HUES48 (cell line): ENCODE measurements at regions not wholly inside any gene's neighbourhood (a gene's known extent, or its start where the extent isn't known, plus 50 kb on each side); places are given as distances from the start of the nearest gene placed in this dataset.

Experiments used
- H3K27ac ChIP-seq: one replicate; pipeline ENCODE4 v1.7.0; 2013; ENCODE audit warnings: low read depth, low read length, inconsistent platforms
- H3K27me3 ChIP-seq: 2 replicates; pipeline ENCODE4 v1.6.1; 2013; ENCODE audit warnings: mild to moderate bottlenecking, low read length; ENCODE audit not compliant: control insufficient read depth, insufficient read depth
- H3K36me3 ChIP-seq: 2 replicates; pipeline ENCODE4 v1.6.1; 2013; ENCODE audit warnings: low read length; ENCODE audit not compliant: control insufficient read depth, insufficient read depth
- H3K4me1 ChIP-seq: 2 replicates; pipeline ENCODE4 v1.6.1; 2013; ENCODE audit warnings: mild to moderate bottlenecking, low read length; ENCODE audit not compliant: control insufficient read depth, insufficient read depth
- H3K4me3 ChIP-seq: 2 replicates; pipeline ENCODE4 v1.5.1; 2013; ENCODE audit warnings: mild to moderate bottlenecking, low read depth, low read length
- H3K9ac ChIP-seq: 2 replicates; pipeline ENCODE4 v1.6.1; 2013; ENCODE audit warnings: mild to moderate bottlenecking, low read depth, low read length, moderate library complexity
- H3K9me3 ChIP-seq: 2 replicates; pipeline ENCODE4 v1.6.1; 2013; ENCODE audit warnings: low read length; ENCODE audit not compliant: control insufficient read depth, insufficient read depth

- Histone ChIP-seq H3K9ac (no peak overlapping the region), H3K4me3 (no peak overlapping the region), H3K36me3 (no peaks in the 10 kb centered on the region)
These were observed 104.2 kb upstream of the TET2 start for GRCh38 chr4:105042451-105042850.

GRCh38 chr4:105050896-105051295 is 95.8 kb upstream of the TET2 start:
- Histone ChIP-seq H3K4me3 (no peak overlapping the region), H3K9me3 (no peaks in the 10 kb centered on the region), H3K9ac (no peak overlapping the region)

More at GRCh38 chr4:105042451-105042850, 104.2 kb upstream of the TET2 start:
- Histone ChIP-seq H3K4me1 (no peaks in the 10 kb centered on the region), H3K27me3 (no peaks in the 10 kb centered on the region), H3K27ac (no peak overlapping the region), H3K9me3 (no peaks in the 10 kb centered on the region)

DNA sequence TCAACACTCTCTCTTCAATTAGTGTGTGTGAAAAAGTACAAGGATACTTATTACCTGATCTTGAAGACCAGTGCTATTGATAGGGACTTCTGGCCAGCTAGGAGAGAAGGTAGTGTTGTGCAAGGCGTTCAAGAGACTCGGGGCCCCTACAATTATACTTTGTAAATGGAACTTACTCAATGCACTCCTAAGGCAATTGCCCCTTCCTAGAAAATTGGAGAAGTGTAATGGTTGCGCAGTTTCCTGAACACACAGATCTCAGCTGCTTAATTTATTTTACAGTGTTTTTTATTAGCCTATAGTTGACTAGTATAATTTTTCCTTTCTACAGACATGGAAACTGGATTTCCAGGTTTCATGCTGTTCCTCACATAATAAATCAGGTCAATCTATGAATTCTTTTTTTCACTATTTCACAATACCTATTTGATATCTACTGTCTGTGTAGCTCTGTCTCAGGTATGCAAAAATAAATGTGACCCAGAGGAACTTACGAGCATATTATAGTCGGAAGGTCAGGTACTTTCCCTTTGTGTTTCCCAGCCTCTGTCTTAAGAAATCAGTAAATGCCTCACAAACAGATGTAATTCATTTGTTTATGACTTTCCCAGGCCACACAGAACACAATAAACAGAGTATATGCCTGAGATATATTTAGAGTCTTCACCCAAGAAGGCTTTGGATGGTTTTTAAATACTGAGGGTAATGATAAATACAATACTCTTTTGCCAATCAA is 89.1 kb upstream of the TET2 start:
- Histone ChIP-seq H3K9ac (no peak overlapping the region), H3K4me3 (no peak overlapping the region), H3K27me3 (no peaks in the 10 kb centered on the region), H3K27ac (no peak overlapping the region), H3K36me3 (no peaks in the 10 kb centered on the region), H3K9me3 (no peaks in the 10 kb centered on the region), H3K4me1 (peaks cover 17% of the 10 kb centered on the region)

More at GRCh38 chr4:105050896-105051295, 95.8 kb upstream of the TET2 start:
- Histone ChIP-seq H3K36me3 (no peaks in the 10 kb centered on the region), H3K27me3 (no peaks in the 10 kb centered on the region), H3K27ac (no peak overlapping the region), H3K4me1 (no peaks in the 10 kb centered on the region)

DNA sequence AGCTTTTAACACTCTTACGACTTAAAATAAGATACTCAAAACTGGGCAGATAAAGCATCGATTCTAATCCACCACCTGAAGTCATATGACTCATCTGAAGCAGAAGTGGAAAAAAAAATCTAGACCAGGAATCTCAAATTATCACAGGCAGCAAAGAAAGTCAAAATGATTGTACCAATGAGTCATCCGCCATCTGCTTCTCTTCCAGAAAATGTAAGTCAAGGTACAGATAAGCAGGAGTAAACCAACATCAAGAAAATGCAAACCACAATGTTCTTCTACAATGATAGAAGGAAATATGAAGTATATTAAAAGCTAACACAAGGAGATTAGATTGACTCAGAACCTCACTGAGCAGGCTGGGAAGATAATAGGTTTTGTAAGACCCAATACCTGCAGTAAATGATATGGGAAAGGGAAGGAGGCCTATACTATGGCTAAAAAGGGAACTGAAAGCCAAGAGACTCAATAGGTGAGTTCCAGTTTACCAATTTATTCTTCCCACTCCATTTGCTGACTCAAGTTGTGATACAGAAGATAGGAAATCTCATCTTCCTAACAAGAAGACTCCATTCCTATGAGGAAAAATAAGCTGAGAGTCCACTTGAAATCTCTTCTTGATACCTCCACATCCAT is 88.4 kb upstream of the TET2 start:
- Histone ChIP-seq H3K9me3 (no peaks in the 10 kb centered on the region), H3K4me1 (peaks cover 17% of the 10 kb centered on the region), H3K4me3 (no peak overlapping the region), H3K36me3 (no peaks in the 10 kb centered on the region), H3K27me3 (no peaks in the 10 kb centered on the region), H3K9ac (no peak overlapping the region), H3K27ac (no peak overlapping the region)

DNA sequence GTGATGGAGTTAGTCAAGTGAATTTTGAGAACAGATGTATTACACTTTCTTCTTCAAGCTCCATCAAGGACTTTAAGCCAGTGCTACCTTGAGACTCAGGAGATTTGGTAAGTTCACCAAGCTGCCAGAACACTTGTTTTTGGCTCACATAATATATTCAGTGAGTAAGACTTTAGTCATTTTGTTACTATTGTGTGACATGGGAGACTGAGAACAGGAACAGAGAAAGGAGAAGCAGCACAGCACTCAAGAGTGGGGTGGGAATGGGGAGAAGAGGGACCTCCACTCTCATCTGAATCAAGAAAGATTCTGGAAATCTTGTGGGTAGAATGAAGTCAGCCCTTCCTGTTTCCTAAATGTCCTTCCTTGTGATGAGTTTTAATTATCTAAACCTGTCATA is 87.3 kb upstream of the TET2 start:
- Histone ChIP-seq H3K9me3 (no peaks in the 10 kb centered on the region), H3K4me1 (peaks cover 17% of the 10 kb centered on the region), H3K9ac (no peak overlapping the region), H3K27me3 (no peaks in the 10 kb centered on the region), H3K27ac (no peak overlapping the region), H3K36me3 (no peaks in the 10 kb centered on the region), H3K4me3 (no peak overlapping the region)

DNA sequence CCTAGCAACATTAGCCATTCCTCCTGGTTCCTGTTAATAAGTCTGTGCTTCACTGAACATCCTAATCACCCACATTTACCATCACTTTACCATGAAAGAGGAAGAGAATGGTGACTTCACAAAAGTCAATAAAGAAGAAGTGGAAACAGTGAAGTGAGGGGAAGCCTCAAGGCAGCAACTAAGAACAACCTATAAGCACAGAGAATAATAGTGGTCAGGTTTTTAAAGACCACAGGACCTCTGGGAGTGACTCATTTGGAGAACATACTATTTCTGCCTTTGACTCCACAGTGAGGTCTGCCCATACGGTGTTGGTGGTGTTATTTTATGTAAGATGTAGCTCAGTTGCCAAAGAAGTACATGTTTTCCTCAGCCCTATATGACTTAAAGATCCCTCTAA is 86.0 kb upstream of the TET2 start:
- H3K9ac ChIP-seq = no peak overlapping the region

GRCh38 chr4:105061136-105061696 is 85.5 kb upstream of the TET2 start:
- no peaks in the 10 kb centered on the region for H3K27me3 ChIP-seq
- no peak overlapping the region for H3K27ac ChIP-seq
- no peak overlapping the region for H3K9ac ChIP-seq

More for the DNA sequence above, 86.0 kb upstream of the TET2 start:
- Histone ChIP-seq H3K27ac (no peak overlapping the region), H3K4me1 (peaks cover 17% of the 10 kb centered on the region), H3K27me3 (no peaks in the 10 kb centered on the region), H3K36me3 (no peaks in the 10 kb centered on the region), H3K9me3 (no peaks in the 10 kb centered on the region), H3K4me3 (no peak overlapping the region)

GRCh38 chr4:105061731-105062130 is 84.9 kb upstream of the TET2 start:
- no peak overlapping the region for H3K27ac ChIP-seq
- no peak overlapping the region for H3K9ac ChIP-seq

More at GRCh38 chr4:105061136-105061696, 85.5 kb upstream of the TET2 start:
- Histone ChIP-seq H3K4me1 (peaks cover 17% of the 10 kb centered on the region), H3K9me3 (no peaks in the 10 kb centered on the region), H3K36me3 (no peaks in the 10 kb centered on the region), H3K4me3 (no peak overlapping the region)

GRCh38 chr4:105066401-105066800 is 80.3 kb upstream of the TET2 start:
- Histone ChIP-seq H3K4me3 (no peak overlapping the region), H3K4me1 (peaks cover 6% of the 10 kb centered on the region), H3K27me3 (no peaks in the 10 kb centered on the region), H3K27ac (no peak overlapping the region), H3K9ac (no peak overlapping the region), H3K36me3 (no peaks in the 10 kb centered on the region), H3K9me3 (no peaks in the 10 kb centered on the region)

More at GRCh38 chr4:105061731-105062130, 84.9 kb upstream of the TET2 start:
- no peaks in the 10 kb centered on the region for H3K27me3 ChIP-seq
- H3K36me3 ChIP-seq = no peaks in the 10 kb centered on the region
- H3K4me1 ChIP-seq = peaks cover 17% of the 10 kb centered on the region
- no peaks in the 10 kb centered on the region for H3K9me3 ChIP-seq
- H3K4me3 ChIP-seq = no peak overlapping the region

GRCh38 chr4:105067431-105067830 is 79.2 kb upstream of the TET2 start:
- H3K36me3 ChIP-seq = no peaks in the 10 kb centered on the region
- H3K9me3 ChIP-seq = no peaks in the 10 kb centered on the region
- H3K4me1 ChIP-seq = no peaks in the 10 kb centered on the region
- no peaks in the 10 kb centered on the region for H3K27me3 ChIP-seq
- no peak overlapping the region for H3K27ac ChIP-seq
- no peak overlapping the region for H3K4me3 ChIP-seq
- H3K9ac ChIP-seq = no peak overlapping the region

DNA sequence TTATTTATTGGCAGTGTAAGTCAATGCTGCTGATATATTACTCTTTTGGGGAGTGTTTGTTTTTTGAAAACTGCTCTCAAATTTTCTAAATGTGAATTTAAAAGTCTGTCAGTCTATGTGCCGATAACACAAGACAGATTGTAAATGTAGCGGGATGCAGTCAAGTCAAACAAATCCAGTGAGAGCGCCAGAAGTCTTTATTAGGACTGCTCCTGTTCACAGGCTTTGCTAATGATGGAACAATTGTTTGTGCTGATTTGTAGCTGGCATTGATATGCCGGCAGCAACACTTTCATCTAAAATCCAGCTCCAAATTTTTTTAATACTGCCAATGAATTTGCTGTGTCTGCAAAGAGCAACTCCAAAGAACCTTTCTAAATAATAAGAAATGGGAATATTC is 78.7 kb upstream of the TET2 start:
- H3K27ac ChIP-seq = no peak overlapping the region
- H3K27me3 ChIP-seq = no peaks in the 10 kb centered on the region
- no peak overlapping the region for H3K9ac ChIP-seq
- no peaks in the 10 kb centered on the region for H3K4me1 ChIP-seq
- no peaks in the 10 kb centered on the region for H3K9me3 ChIP-seq
- H3K36me3 ChIP-seq = no peaks in the 10 kb centered on the region
- no peak overlapping the region for H3K4me3 ChIP-seq
